Neural cell (in vitro differentiated cells): ENCODE measurements at regions not wholly inside any gene's neighbourhood (a gene's known extent, or its start where the extent isn't known, plus 50 kb on each side); places are given as distances from the start of the nearest gene placed in this dataset.

ENCODE experiments used
- H2AFZ ChIP-seq: fragments of 200-600, 300-800 bp; sonication (generic), shearing (Covaris generic); 2 replicates; pipeline ENCODE4 v1.6.0; 2014; ENCODE audit warnings: low read depth, mild to moderate bottlenecking, antibody characterized with exemption, low read length, moderate library complexity
- H3F3A ChIP-seq: fragments of 200-600 bp; shearing (Covaris generic); 2 replicates; pipeline ENCODE4 v1.6.1; 2016; ENCODE audit warnings: mild to moderate bottlenecking, moderate library complexity, mixed read lengths, antibody characterized with exemption, low read length; ENCODE audit not compliant: insufficient read depth, poor library complexity, severe bottlenecking
- H3K27ac ChIP-seq: fragments of 200-600, 300-800 bp; sonication (generic), shearing (Covaris generic); 2 replicates; pipeline ENCODE4 v1.5.1; 2014; ENCODE audit warnings: mild to moderate bottlenecking, low read length, moderate library complexity
- H3K27me3 ChIP-seq: fragments of 300-800, 200-600 bp; sonication (generic), shearing (Covaris generic); 2 replicates; pipeline ENCODE4 v1.6.0; 2014; ENCODE audit warnings: mild to moderate bottlenecking, low read depth, low read length, moderate library complexity; ENCODE audit not compliant: insufficient read depth
- H3K36me3 ChIP-seq: fragments of 300-800, 200-600 bp; sonication (generic), shearing (Covaris generic); 2 replicates; pipeline ENCODE4 v1.5.1; 2014; ENCODE audit warnings: mild to moderate bottlenecking, antibody characterized with exemption, low read length, moderate library complexity; ENCODE audit not compliant: insufficient read depth
- H3K4me2 ChIP-seq: fragments of 300-800, 200-600 bp; sonication (generic), shearing (Covaris generic); 2 replicates; pipeline ENCODE4 v1.6.0; 2014; ENCODE audit warnings: mild to moderate bottlenecking, low read length
- H3K4me3 ChIP-seq: fragments of 300-800, 200-600 bp; sonication (generic), shearing (Covaris generic); 2 replicates; pipeline ENCODE4 v1.5.1; 2014; ENCODE audit warnings: mild to moderate bottlenecking, low read length, moderate library complexity
- H3K79me2 ChIP-seq: fragments of 200-600 bp; shearing (Covaris generic); replicated peaks from 2 replicates; pipeline ENCODE4 v1.6.0; 2014; ENCODE audit warnings: mild to moderate bottlenecking, low read length, moderate library complexity; ENCODE audit not compliant: insufficient read depth
- H3K9ac ChIP-seq: fragments of 300-800, 200-600 bp; sonication (generic), shearing (Covaris generic); 2 replicates; pipeline ENCODE4 v1.6.1; 2016; ENCODE audit warnings: mild to moderate bottlenecking, low read length, mixed read lengths
- H3K9me2 ChIP-seq: fragments of 200-600 bp; shearing (Covaris generic); 2 replicates; pipeline ENCODE4 v1.6.1; 2016; ENCODE audit warnings: mild to moderate bottlenecking, low read length, mixed read lengths; ENCODE audit not compliant: insufficient read depth
- H3K9me3 ChIP-seq: fragments of 200-600, 300-800 bp; sonication (generic), shearing (Covaris generic); 2 replicates; pipeline ENCODE4 v1.6.1; 2016; ENCODE audit warnings: mild to moderate bottlenecking, mixed run types, low read length, moderate library complexity, mixed read lengths
- H4K20me1 ChIP-seq: fragments of 200-600 bp; shearing (Covaris generic); 2 replicates; pipeline ENCODE4 v1.6.1; 2016; ENCODE audit warnings: mild to moderate bottlenecking, mixed run types; ENCODE audit not compliant: insufficient read depth
- EP300 ChIP-seq: fragments of 450-650 bp; conservative IDR thresholded peaks from 2 replicates; pipeline ENCODE4 v1.6.1; 2014; ENCODE audit warnings: antibody characterized with exemption, mild to moderate bottlenecking, moderate library complexity; ENCODE audit not compliant: poor library complexity, severe bottlenecking
- EZH2 ChIP-seq: fragments of 200-600, 300-800 bp; shearing (Covaris generic), sonication (generic); IDR thresholded peaks from 2 replicates; pipeline ENCODE4 v1.6.1; 2014; ENCODE audit warnings: antibody characterized with exemption, low read length, borderline replicate concordance, mild to moderate bottlenecking; ENCODE audit not compliant: insufficient read depth, poor library complexity, severe bottlenecking
- MXI1 ChIP-seq: fragments of 450-650 bp; conservative IDR thresholded peaks from 2 replicates; pipeline ENCODE4 v1.6.1; 2014; ENCODE audit warnings: antibody characterized with exemption, mild to moderate bottlenecking; ENCODE audit not compliant: poor library complexity, severe bottlenecking
- POLR2AphosphoS5 ChIP-seq: IDR thresholded peaks from 2 replicates; pipeline ENCODE4 v1.6.1; 2012
- RAD21 ChIP-seq: fragments of 450-650 bp; conservative IDR thresholded peaks from 2 replicates; pipeline ENCODE4 v1.6.1; 2014; ENCODE audit warnings: antibody characterized with exemption, mild to moderate bottlenecking, moderate library complexity
- SMC3 ChIP-seq: fragments of 450-650 bp; conservative IDR thresholded peaks from 2 replicates; pipeline ENCODE4 v1.6.1; 2014; ENCODE audit warnings: antibody characterized with exemption, mild to moderate bottlenecking, moderate library complexity; ENCODE audit not compliant: poor library complexity
- TAF1 ChIP-seq: IDR thresholded peaks from 2 replicates; pipeline ENCODE4 v1.6.1; 2012; ENCODE audit warnings: low read depth
- TF ChIP-seq, protein P1 (sequence below): IDR thresholded peaks from 2 replicates; pipeline ENCODE4 v1.6.1; 2012; ENCODE audit warnings: borderline replicate concordance
- TF ChIP-seq, protein P2 (sequence below): fragments of 450-650 bp; IDR thresholded peaks from 2 replicates; pipeline ENCODE4 v1.5.1; 2014; ENCODE audit warnings: antibody characterized with exemption, mild to moderate bottlenecking, moderate library complexity; ENCODE audit not compliant: poor library complexity, severe bottlenecking

DNA sequence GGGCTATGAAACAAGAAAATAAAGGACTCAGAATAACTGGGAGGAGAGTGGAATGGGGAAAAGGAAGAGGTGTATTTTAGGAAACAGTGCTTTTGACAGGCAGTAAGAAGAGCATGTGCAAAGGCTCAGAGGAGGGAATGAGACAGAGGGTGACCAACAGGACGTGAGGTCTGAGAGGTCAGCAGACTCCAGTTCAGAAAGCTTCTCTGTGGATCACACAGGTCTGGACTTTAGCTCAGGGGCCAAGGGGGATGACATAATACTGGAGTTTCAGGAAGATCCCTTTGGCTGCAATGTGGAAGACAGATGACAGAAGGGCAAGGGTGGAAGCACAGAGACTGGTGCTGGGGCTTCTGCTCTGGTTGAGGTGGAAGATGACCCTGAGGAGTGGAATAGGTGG lies 489.9 kb upstream of the CDH5 start:
- Histone ChIP-seq H3K27ac (no peak overlapping the region), H3K27me3 (no peaks in the 10 kb centered on the region), H3K4me3 (no peak overlapping the region), H3F3A (no peaks in the 10 kb centered on the region), H3K4me2 (no peak overlapping the region), H3K79me2 (no peaks in the 10 kb centered on the region), H3K9me2 (no peaks in the 10 kb centered on the region), H2AFZ (no peak overlapping the region), H3K9ac (no peak overlapping the region), H4K20me1 (no peaks in the 10 kb centered on the region), H3K9me3 (no peaks in the 10 kb centered on the region), H3K36me3 (no peaks in the 10 kb centered on the region)
- TF ChIP-seq POLR2AphosphoS5 = no peak
- no peak for TF ChIP-seq RAD21
- no peak for TF ChIP-seq MXI1
- TF ChIP-seq, protein P1, sequence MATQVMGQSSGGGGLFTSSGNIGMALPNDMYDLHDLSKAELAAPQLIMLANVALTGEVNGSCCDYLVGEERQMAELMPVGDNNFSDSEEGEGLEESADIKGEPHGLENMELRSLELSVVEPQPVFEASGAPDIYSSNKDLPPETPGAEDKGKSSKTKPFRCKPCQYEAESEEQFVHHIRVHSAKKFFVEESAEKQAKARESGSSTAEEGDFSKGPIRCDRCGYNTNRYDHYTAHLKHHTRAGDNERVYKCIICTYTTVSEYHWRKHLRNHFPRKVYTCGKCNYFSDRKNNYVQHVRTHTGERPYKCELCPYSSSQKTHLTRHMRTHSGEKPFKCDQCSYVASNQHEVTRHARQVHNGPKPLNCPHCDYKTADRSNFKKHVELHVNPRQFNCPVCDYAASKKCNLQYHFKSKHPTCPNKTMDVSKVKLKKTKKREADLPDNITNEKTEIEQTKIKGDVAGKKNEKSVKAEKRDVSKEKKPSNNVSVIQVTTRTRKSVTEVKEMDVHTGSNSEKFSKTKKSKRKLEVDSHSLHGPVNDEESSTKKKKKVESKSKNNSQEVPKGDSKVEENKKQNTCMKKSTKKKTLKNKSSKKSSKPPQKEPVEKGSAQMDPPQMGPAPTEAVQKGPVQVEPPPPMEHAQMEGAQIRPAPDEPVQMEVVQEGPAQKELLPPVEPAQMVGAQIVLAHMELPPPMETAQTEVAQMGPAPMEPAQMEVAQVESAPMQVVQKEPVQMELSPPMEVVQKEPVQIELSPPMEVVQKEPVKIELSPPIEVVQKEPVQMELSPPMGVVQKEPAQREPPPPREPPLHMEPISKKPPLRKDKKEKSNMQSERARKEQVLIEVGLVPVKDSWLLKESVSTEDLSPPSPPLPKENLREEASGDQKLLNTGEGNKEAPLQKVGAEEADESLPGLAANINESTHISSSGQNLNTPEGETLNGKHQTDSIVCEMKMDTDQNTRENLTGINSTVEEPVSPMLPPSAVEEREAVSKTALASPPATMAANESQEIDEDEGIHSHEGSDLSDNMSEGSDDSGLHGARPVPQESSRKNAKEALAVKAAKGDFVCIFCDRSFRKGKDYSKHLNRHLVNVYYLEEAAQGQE = no peak
- TF ChIP-seq EP300 = no peak

DNA sequence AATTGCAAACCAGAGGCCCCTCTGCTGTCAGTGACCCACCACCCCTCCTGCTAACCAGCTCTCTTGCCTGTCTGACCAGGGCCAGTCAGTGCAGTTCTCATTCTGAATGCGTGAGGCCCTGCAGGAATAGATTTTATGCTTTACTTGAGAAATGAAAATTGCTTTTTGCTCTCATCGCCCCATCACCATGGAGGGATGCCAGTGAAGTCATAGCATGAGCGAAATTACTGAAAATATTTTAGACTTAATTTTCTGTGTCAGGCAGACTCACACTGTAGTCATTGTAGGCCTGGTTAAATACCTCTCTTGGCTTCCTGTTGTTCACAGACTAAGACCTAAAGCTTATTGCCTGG lies 490.5 kb upstream of the CDH5 start:
- no peaks in the 10 kb centered on the region for H3F3A ChIP-seq
- H3K9ac ChIP-seq = no peak overlapping the region
- no peaks in the 10 kb centered on the region for H3K9me2 ChIP-seq
- TF ChIP-seq SMC3 (no peak), TAF1 (no peak), MXI1 (no peak), POLR2AphosphoS5 (no peak), RAD21 (no peak), EZH2 (no peak), EP300 (no peak)
- TF ChIP-seq, protein P2, sequence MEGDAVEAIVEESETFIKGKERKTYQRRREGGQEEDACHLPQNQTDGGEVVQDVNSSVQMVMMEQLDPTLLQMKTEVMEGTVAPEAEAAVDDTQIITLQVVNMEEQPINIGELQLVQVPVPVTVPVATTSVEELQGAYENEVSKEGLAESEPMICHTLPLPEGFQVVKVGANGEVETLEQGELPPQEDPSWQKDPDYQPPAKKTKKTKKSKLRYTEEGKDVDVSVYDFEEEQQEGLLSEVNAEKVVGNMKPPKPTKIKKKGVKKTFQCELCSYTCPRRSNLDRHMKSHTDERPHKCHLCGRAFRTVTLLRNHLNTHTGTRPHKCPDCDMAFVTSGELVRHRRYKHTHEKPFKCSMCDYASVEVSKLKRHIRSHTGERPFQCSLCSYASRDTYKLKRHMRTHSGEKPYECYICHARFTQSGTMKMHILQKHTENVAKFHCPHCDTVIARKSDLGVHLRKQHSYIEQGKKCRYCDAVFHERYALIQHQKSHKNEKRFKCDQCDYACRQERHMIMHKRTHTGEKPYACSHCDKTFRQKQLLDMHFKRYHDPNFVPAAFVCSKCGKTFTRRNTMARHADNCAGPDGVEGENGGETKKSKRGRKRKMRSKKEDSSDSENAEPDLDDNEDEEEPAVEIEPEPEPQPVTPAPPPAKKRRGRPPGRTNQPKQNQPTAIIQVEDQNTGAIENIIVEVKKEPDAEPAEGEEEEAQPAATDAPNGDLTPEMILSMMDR = no peak
- TF ChIP-seq, protein P1 = no peak
- H3K79me2 ChIP-seq = no peaks in the 10 kb centered on the region
- no peak overlapping the region for H2AFZ ChIP-seq
- H3K9me3 ChIP-seq = no peaks in the 10 kb centered on the region
- no peak overlapping the region for H3K4me2 ChIP-seq
- H4K20me1 ChIP-seq = no peaks in the 10 kb centered on the region
- no peaks in the 10 kb centered on the region for H3K27me3 ChIP-seq
- H3K36me3 ChIP-seq = no peaks in the 10 kb centered on the region
- H3K27ac ChIP-seq = no peak overlapping the region
- H3K4me3 ChIP-seq = no peak overlapping the region
